WTC11 (cell line): ENCODE measurements at regions not wholly inside any gene's neighbourhood (a gene's known extent, or its start where the extent isn't known, plus 50 kb on each side); places are given as distances from the start of the nearest gene placed in this dataset.

Experiments
- ATAC-seq: fragments of 200-7000 bp; cut with Tn5 transposase; 2 replicates; pipeline ENCODE4 v1.10.0; 2021; ENCODE audit warnings: mild to moderate bottlenecking, moderate library complexity
- CTCF ChIA-PET: fragments of 300-600 bp; sonication (Branson Sonifier 250); formaldehyde crosslinking; loops from one replicate; lab custom pipeline; 2021; ENCODE audit warnings: antibody characterized with exemption; lab: Charles Lee
- POLR2A ChIA-PET: fragments of 350-600 bp; sonication (Branson Sonifier 250); formaldehyde crosslinking; loops from one replicate; lab custom pipeline; 2021; ENCODE audit warnings: antibody characterized with exemption; lab: Charles Lee
- DNase-seq: peaks from one replicate; pipeline ENCODE4 v3.0.0; 2021; ENCODE audit warnings: low spot score
- H3K27ac Mint-ChIP-seq: 2 replicates; pipeline ENCODE4 v1.8.0; 2021; ENCODE audit warnings: mixed read lengths
- H3K27me3 Mint-ChIP-seq: 2 replicates; pipeline ENCODE4 v1.8.0; 2021; ENCODE audit warnings: low read depth, mild to moderate bottlenecking, moderate library complexity, mixed read lengths
- H3K36me3 Mint-ChIP-seq: 2 replicates; pipeline ENCODE4 v1.8.0; 2021; ENCODE audit warnings: mixed read lengths
- H3K4me1 Mint-ChIP-seq: 2 replicates; pipeline ENCODE4 v1.8.0; 2022; ENCODE audit warnings: mixed read lengths
- H3K4me3 Mint-ChIP-seq: 2 replicates; pipeline ENCODE4 v1.8.0; 2021; ENCODE audit warnings: mild to moderate bottlenecking, moderate library complexity, mixed read lengths
- H3K9me3 Mint-ChIP-seq: 2 replicates; pipeline ENCODE4 v1.8.0; 2021; ENCODE audit warnings: mixed read lengths
- ATF1 ChIP-seq: sonication (generic); formaldehyde crosslinking; IDR thresholded peaks from 2 replicates; pipeline ENCODE4 v1.8.1; 2023; ENCODE audit warnings: mild to moderate bottlenecking, moderate library complexity, missing genetic modification reagents
- ETV6 ChIP-seq: sonication (generic); formaldehyde crosslinking; IDR thresholded peaks from 2 replicates; pipeline ENCODE4 v1.8.1; 2022; ENCODE audit warnings: mild to moderate bottlenecking, missing genetic modification reagents
- FOXJ3 ChIP-seq: sonication (generic); formaldehyde crosslinking; IDR thresholded peaks from 2 replicates; pipeline ENCODE4 v1.9.0; 2021; ENCODE audit warnings: missing genetic modification reagents, mild to moderate bottlenecking, borderline replicate concordance
- GTF2I ChIP-seq: fragments of 250-450 bp; sonication (Bioruptor Pico); conservative IDR thresholded peaks from 2 replicates; pipeline ENCODE4 v1.4.0; 2021; ENCODE audit warnings: mild to moderate bottlenecking
- NFYB ChIP-seq: sonication (generic); formaldehyde crosslinking; conservative IDR thresholded peaks from 2 replicates; pipeline ENCODE4 v1.8.0; 2022; ENCODE audit warnings: low read depth, missing genetic modification reagents
- NR1H2 ChIP-seq: sonication (generic); formaldehyde crosslinking; IDR thresholded peaks from 2 replicates; pipeline ENCODE4 v1.9.0; 2021; ENCODE audit warnings: mild to moderate bottlenecking, moderate library complexity, missing genetic modification reagents
- OVOL2 ChIP-seq: fragments of 250-450 bp; sonication (Bioruptor Pico); IDR thresholded peaks from 2 replicates; pipeline ENCODE4 v1.9.0; 2021; ENCODE audit warnings: mild to moderate bottlenecking, borderline replicate concordance
- RORB ChIP-seq: fragments of 250-450 bp; sonication (Bioruptor Pico); IDR thresholded peaks from 2 replicates; pipeline ENCODE4 v1.9.0; 2021; ENCODE audit warnings: mild to moderate bottlenecking
- SP1 ChIP-seq: sonication (generic); formaldehyde crosslinking; conservative IDR thresholded peaks from 2 replicates; pipeline ENCODE4 v1.8.1; 2022; ENCODE audit warnings: missing genetic modification reagents
- ZNF219 ChIP-seq: sonication (generic); formaldehyde crosslinking; IDR thresholded peaks from 2 replicates; pipeline ENCODE4 v1.8.0; 2023; ENCODE audit warnings: missing genetic modification reagents, mild to moderate bottlenecking, borderline replicate concordance
- ZNF671 ChIP-seq: fragments of 250-450 bp; sonication (Bioruptor Pico); IDR thresholded peaks from 2 replicates; pipeline ENCODE4 v1.8.0; 2021; ENCODE audit warnings: mild to moderate bottlenecking
- TF ChIP-seq, protein P1 (sequence below): sonication (generic); formaldehyde crosslinking; IDR thresholded peaks from 2 replicates; pipeline ENCODE4 v1.8.1; 2022; ENCODE audit warnings: low read depth, mild to moderate bottlenecking, moderate library complexity, missing genetic modification reagents, borderline replicate concordance
- TF ChIP-seq, protein P2 (sequence below): sonication (generic); formaldehyde crosslinking; conservative IDR thresholded peaks from 2 replicates; pipeline ENCODE4 v1.8.1; 2023; ENCODE audit warnings: mild to moderate bottlenecking, low read depth, missing genetic modification reagents, moderate library complexity
- TF ChIP-seq, protein P3 (sequence below): fragments of 250-450 bp; sonication (Bioruptor Pico); IDR thresholded peaks from 2 replicates; pipeline ENCODE4 v1.9.0; 2021; ENCODE audit warnings: mild to moderate bottlenecking
- TF ChIP-seq, protein P4 (sequence below): sonication (generic); formaldehyde crosslinking; IDR thresholded peaks from 2 replicates; pipeline ENCODE4 v1.8.1; 2022; ENCODE audit warnings: mild to moderate bottlenecking, missing genetic modification reagents, moderate library complexity, borderline replicate concordance
- TF ChIP-seq, protein P5 (sequence below): sonication (generic); formaldehyde crosslinking; IDR thresholded peaks from 2 replicates; pipeline ENCODE4 v1.8.0; 2022; ENCODE audit warnings: missing genetic modification reagents
- TF ChIP-seq, protein P6 (sequence below): sonication (generic); formaldehyde crosslinking; IDR thresholded peaks from 2 replicates; pipeline ENCODE4 v1.8.0; 2022; ENCODE audit warnings: mild to moderate bottlenecking, missing genetic modification reagents

DNA sequence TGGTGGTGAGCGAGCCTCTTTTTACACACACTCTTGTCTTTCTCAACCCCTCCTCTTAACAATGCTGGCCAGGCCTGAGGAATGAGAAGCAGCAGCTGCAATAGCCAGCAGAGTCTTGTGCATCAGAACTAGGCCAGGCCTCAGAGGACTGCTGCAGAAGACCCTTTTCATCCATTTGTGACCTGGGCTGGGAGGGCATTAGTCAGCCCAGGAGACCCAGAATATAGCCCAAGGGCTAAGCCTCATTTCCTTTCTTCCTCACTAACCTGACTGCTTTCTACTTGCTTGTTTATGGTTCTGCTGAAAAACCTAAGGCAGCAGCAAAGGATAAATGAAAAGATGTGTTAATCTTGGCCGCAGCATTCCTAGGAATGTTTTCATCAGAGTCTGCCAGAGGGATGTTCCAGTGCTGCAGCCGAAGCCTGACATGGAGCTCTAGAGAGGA, 254.7 kb upstream of the AR start:
- TF ChIP-seq, protein P1, sequence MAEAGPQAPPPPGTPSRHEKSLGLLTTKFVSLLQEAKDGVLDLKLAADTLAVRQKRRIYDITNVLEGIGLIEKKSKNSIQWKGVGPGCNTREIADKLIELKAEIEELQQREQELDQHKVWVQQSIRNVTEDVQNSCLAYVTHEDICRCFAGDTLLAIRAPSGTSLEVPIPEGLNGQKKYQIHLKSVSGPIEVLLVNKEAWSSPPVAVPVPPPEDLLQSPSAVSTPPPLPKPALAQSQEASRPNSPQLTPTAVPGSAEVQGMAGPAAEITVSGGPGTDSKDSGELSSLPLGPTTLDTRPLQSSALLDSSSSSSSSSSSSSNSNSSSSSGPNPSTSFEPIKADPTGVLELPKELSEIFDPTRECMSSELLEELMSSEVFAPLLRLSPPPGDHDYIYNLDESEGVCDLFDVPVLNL (CRISPR knock-in tag): no peak
- TF ChIP-seq NFYB (CRISPR knock-in tag) (no peak), ZNF671 (CRISPR knock-in tag) (no peak), SP1 (CRISPR knock-in tag) (no peak), GTF2I (CRISPR knock-in tag) (no peak), RORB (CRISPR knock-in tag) (no peak), FOXJ3 (no peak)
- H3K9me3 Mint-ChIP-seq: no peaks in the 10 kb centered on the region
- H3K4me1 Mint-ChIP-seq: 0 out of 2 replicates have a peak, but pooled peaks cover 3% of the 10 kb centered on the region
- CTCF ChIA-PET: no interaction called here
- H3K36me3 Mint-ChIP-seq: no peaks in the 10 kb centered on the region
- no peak overlapping the region for H3K4me3 Mint-ChIP-seq
- DNase-seq: no peak
- H3K27me3 Mint-ChIP-seq: no peaks in the 10 kb centered on the region
- ATAC-seq: no peak
- H3K27ac Mint-ChIP-seq: no peak overlapping the region
- POLR2A ChIA-PET: no interaction called here

DNA sequence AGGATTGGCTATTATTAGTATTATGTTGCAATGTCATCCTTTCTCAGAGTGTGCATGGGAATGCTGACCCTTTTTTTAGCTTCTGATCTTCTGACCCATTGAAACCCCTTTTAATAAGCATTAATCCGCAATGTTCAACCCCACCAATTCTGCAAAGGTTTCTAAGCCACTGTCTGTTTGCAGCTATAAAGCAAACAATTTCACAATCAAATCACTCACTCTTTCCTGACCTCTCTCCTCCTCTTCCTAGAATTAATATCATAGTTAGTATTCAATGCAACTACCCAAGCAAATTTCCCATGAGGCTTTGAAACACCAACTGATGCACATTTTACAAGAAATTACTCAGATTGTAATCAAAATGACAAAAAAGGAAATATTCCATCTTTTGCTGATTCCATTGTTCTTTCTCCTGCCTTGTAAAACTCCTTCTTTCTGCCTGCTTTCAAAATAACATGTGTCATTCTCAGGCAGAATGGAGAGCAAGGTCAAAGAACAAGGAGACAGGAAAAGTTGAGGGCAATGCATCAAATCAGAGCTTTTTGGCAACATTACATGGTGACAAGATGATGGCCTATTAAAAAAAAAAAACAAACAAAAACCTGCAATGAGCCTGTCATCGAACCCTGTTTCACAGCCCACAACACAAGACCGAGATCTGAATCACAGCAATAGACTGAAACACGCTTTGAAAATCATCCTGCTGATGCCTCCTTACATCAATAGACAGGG, 253.2 kb upstream of the AR start:
- H3K27me3 Mint-ChIP-seq: no peaks in the 10 kb centered on the region

DNA sequence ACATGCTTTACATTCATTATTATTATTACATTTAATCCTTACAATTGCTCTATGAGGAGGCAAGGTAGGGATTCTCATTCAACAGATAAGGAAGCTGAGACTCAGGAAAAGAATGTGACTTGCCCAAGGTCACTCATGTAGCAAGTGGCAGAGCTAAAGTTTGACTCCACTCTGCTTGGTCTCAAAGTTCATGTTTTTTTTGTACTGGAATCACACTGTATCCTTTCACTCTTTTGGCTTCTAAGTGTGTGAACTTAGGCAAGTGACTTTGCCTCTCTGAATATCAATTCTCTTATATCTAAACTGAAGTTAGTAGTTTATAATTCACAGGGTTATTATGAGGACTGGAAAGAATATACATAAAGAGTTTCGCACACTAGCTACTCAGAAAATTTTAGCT, 247.9 kb upstream of the AR start:
- POLR2A ChIA-PET: no interaction called here
- no peaks in the 10 kb centered on the region for H3K9me3 Mint-ChIP-seq
- no peaks in the 10 kb centered on the region for H3K27me3 Mint-ChIP-seq
- peaks cover 7% of the 10 kb centered on the region; the same call in 1 of the 2 replicates for H3K4me1 Mint-ChIP-seq
- CTCF ChIA-PET: no interaction called here
- no peak for DNase-seq
- no peak overlapping the region for H3K4me3 Mint-ChIP-seq
- ATAC-seq: no peak
- H3K36me3 Mint-ChIP-seq: no peaks in the 10 kb centered on the region
- no peak overlapping the region for H3K27ac Mint-ChIP-seq
- TF ChIP-seq, protein P2, sequence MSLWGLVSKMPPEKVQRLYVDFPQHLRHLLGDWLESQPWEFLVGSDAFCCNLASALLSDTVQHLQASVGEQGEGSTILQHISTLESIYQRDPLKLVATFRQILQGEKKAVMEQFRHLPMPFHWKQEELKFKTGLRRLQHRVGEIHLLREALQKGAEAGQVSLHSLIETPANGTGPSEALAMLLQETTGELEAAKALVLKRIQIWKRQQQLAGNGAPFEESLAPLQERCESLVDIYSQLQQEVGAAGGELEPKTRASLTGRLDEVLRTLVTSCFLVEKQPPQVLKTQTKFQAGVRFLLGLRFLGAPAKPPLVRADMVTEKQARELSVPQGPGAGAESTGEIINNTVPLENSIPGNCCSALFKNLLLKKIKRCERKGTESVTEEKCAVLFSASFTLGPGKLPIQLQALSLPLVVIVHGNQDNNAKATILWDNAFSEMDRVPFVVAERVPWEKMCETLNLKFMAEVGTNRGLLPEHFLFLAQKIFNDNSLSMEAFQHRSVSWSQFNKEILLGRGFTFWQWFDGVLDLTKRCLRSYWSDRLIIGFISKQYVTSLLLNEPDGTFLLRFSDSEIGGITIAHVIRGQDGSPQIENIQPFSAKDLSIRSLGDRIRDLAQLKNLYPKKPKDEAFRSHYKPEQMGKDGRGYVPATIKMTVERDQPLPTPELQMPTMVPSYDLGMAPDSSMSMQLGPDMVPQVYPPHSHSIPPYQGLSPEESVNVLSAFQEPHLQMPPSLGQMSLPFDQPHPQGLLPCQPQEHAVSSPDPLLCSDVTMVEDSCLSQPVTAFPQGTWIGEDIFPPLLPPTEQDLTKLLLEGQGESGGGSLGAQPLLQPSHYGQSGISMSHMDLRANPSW (CRISPR knock-in tag): no peak
- TF ChIP-seq, protein P3, sequence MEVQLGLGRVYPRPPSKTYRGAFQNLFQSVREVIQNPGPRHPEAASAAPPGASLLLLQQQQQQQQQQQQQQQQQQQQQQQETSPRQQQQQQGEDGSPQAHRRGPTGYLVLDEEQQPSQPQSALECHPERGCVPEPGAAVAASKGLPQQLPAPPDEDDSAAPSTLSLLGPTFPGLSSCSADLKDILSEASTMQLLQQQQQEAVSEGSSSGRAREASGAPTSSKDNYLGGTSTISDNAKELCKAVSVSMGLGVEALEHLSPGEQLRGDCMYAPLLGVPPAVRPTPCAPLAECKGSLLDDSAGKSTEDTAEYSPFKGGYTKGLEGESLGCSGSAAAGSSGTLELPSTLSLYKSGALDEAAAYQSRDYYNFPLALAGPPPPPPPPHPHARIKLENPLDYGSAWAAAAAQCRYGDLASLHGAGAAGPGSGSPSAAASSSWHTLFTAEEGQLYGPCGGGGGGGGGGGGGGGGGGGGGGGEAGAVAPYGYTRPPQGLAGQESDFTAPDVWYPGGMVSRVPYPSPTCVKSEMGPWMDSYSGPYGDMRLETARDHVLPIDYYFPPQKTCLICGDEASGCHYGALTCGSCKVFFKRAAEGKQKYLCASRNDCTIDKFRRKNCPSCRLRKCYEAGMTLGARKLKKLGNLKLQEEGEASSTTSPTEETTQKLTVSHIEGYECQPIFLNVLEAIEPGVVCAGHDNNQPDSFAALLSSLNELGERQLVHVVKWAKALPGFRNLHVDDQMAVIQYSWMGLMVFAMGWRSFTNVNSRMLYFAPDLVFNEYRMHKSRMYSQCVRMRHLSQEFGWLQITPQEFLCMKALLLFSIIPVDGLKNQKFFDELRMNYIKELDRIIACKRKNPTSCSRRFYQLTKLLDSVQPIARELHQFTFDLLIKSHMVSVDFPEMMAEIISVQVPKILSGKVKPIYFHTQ (CRISPR knock-in tag): no peak
- TF ChIP-seq ETV6: no peak
- TF ChIP-seq, protein P4, sequence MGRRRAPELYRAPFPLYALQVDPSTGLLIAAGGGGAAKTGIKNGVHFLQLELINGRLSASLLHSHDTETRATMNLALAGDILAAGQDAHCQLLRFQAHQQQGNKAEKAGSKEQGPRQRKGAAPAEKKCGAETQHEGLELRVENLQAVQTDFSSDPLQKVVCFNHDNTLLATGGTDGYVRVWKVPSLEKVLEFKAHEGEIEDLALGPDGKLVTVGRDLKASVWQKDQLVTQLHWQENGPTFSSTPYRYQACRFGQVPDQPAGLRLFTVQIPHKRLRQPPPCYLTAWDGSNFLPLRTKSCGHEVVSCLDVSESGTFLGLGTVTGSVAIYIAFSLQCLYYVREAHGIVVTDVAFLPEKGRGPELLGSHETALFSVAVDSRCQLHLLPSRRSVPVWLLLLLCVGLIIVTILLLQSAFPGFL: no peak
- no peak for TF ChIP-seq OVOL2 (CRISPR knock-in tag)
- no peak for TF ChIP-seq ZNF219 (CRISPR knock-in tag)

More for the DNA sequence above, 253.2 kb upstream of the AR start:
- no peak for TF ChIP-seq SP1 (CRISPR knock-in tag)
- TF ChIP-seq, protein P5, sequence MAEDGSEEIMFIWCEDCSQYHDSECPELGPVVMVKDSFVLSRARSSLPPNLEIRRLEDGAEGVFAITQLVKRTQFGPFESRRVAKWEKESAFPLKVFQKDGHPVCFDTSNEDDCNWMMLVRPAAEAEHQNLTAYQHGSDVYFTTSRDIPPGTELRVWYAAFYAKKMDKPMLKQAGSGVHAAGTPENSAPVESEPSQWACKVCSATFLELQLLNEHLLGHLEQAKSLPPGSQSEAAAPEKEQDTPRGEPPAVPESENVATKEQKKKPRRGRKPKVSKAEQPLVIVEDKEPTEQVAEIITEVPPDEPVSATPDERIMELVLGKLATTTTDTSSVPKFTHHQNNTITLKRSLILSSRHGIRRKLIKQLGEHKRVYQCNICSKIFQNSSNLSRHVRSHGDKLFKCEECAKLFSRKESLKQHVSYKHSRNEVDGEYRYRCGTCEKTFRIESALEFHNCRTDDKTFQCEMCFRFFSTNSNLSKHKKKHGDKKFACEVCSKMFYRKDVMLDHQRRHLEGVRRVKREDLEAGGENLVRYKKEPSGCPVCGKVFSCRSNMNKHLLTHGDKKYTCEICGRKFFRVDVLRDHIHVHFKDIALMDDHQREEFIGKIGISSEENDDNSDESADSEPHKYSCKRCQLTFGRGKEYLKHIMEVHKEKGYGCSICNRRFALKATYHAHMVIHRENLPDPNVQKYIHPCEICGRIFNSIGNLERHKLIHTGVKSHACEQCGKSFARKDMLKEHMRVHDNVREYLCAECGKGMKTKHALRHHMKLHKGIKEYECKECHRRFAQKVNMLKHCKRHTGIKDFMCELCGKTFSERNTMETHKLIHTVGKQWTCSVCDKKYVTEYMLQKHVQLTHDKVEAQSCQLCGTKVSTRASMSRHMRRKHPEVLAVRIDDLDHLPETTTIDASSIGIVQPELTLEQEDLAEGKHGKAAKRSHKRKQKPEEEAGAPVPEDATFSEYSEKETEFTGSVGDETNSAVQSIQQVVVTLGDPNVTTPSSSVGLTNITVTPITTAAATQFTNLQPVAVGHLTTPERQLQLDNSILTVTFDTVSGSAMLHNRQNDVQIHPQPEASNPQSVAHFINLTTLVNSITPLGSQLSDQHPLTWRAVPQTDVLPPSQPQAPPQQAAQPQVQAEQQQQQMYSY (CRISPR knock-in tag): no peak
- TF ChIP-seq, protein P6, sequence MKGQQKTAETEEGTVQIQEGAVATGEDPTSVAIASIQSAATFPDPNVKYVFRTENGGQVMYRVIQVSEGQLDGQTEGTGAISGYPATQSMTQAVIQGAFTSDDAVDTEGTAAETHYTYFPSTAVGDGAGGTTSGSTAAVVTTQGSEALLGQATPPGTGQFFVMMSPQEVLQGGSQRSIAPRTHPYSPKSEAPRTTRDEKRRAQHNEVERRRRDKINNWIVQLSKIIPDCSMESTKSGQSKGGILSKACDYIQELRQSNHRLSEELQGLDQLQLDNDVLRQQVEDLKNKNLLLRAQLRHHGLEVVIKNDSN (CRISPR knock-in tag): no peak
- TF ChIP-seq ATF1 (CRISPR knock-in tag): no peak
- no peak for TF ChIP-seq NR1H2 (CRISPR knock-in tag)
- CTCF ChIA-PET: no interaction called here
- peaks cover 10% of the 10 kb centered on the region; the same call in 1 of the 2 replicates for H3K4me1 Mint-ChIP-seq
- no peaks in the 10 kb centered on the region for H3K36me3 Mint-ChIP-seq
- no peak overlapping the region for H3K4me3 Mint-ChIP-seq
- H3K27ac Mint-ChIP-seq: no peak overlapping the region
- POLR2A ChIA-PET: no interaction called here
- ATAC-seq: no peak
- no peaks in the 10 kb centered on the region for H3K9me3 Mint-ChIP-seq
- no peak for DNase-seq
